PC-3 (cell line): ENCODE measurements at regions not wholly inside any gene's neighbourhood (a gene's known extent, or its start where the extent isn't known, plus 50 kb on each side); places are given as distances from the start of the nearest gene placed in this dataset.

Experiments used
- ATAC-seq: fragments of 200-7000 bp; cut with Tn5 transposase; 2 replicates; pipeline ENCODE4 v1.9.1; 2020; ENCODE audit warnings: mild to moderate bottlenecking, moderate library complexity
- BruUV-seq: library from RNA; stranded (reverse); fragments of 400-500 nt; replicated peaks from 2 replicates; lab custom pipeline; 2021; lab: Mats Ljungman, UMichigan
- CTCF ChIA-PET: fragments of 300-600 bp; sonication (Branson Sonifier 250); formaldehyde crosslinking; loops from one replicate; lab custom pipeline; 2022; ENCODE audit warnings: antibody characterized with exemption; lab: Charles Lee
- POLR2A ChIA-PET: fragments of 300-600 bp; sonication (Branson Sonifier 250); formaldehyde crosslinking; loops from one replicate; lab custom pipeline; 2022; ENCODE audit warnings: antibody characterized with exemption; ENCODE audit not compliant: unreplicated experiment; lab: Charles Lee
- DNase-seq: peaks from one replicate; pipeline ENCODE4 v3.0.0-alpha.2; 2015
- H2AFZ ChIP-seq: fragments of 300-600 bp; sonication (generic); 2 replicates; pipeline ENCODE4 v1.6.0; 2016; ENCODE audit warnings: antibody characterized with exemption, low read length
- H3F3A ChIP-seq: fragments of 300-600 bp; sonication (generic); one replicate; pipeline ENCODE4 v1.6.0; 2017; ENCODE audit warnings: antibody characterized with exemption, low read length, control low read depth, mild to moderate bottlenecking; ENCODE audit not compliant: unreplicated experiment
- H3K27ac ChIP-seq: fragments of 300-600 bp; sonication (generic); 2 replicates; pipeline ENCODE4 v1.5.1; 2016; ENCODE audit warnings: mild to moderate bottlenecking, low read length
- H3K27me3 ChIP-seq: fragments of 300-600 bp; sonication (generic); 2 replicates; pipeline ENCODE4 v1.6.1; 2016; ENCODE audit warnings: low read length, mixed read lengths
- H3K36me3 ChIP-seq: fragments of 300-600 bp; sonication (generic); 2 replicates; pipeline ENCODE4 v1.6.1; 2016; ENCODE audit warnings: low read depth, mixed run types, low read length, mixed read lengths
- H3K4me1 ChIP-seq: fragments of 300-600 bp; sonication (generic); 2 replicates; pipeline ENCODE4 v1.5.1; 2016; ENCODE audit warnings: low read length; ENCODE audit not compliant: insufficient read depth
- H3K4me2 ChIP-seq: fragments of 300-600 bp; sonication (generic); 2 replicates; pipeline ENCODE4 v1.6.0; 2016; ENCODE audit warnings: low read length
- H3K4me3 ChIP-seq: fragments of 300-600 bp; sonication (generic); 2 replicates; pipeline ENCODE4 v1.5.1; 2016; ENCODE audit warnings: mild to moderate bottlenecking, low read length, mixed read lengths
- H3K79me2 ChIP-seq: fragments of 300-600 bp; sonication (generic); 2 replicates; pipeline ENCODE4 v1.6.1; 2017; ENCODE audit warnings: low read length, mixed read lengths
- H3K9ac ChIP-seq: fragments of 300-600 bp; sonication (generic); 2 replicates; pipeline ENCODE4 v1.6.0; 2016; ENCODE audit warnings: mild to moderate bottlenecking, low read length
- H3K9me2 ChIP-seq: fragments of 300-600 bp; sonication (generic); replicated peaks from 2 replicates; pipeline ENCODE4 v1.6.1; 2016; ENCODE audit warnings: mixed run types, low read length, mixed read lengths
- H3K9me3 ChIP-seq: fragments of 300-600 bp; sonication (generic); 2 replicates; pipeline ENCODE4 v1.6.1; 2016; ENCODE audit warnings: low read length, mixed read lengths
- H4K20me1 ChIP-seq: fragments of 300-600 bp; sonication (generic); 2 replicates; pipeline ENCODE4 v1.6.1; 2016; ENCODE audit warnings: low read length, mixed read lengths
- EZH2 ChIP-seq: fragments of 300-600 bp; sonication (generic); IDR thresholded peaks from one replicate; pipeline ENCODE4 v1.6.1; 2017; ENCODE audit warnings: antibody characterized with exemption, mild to moderate bottlenecking, low read length; ENCODE audit not compliant: unreplicated experiment
- EZH2phosphoT487 ChIP-seq: fragments of 300-600 bp; sonication (generic); IDR thresholded peaks from 2 replicates; pipeline ENCODE4 v1.6.1; 2018; ENCODE audit warnings: mild to moderate bottlenecking, antibody characterized with exemption, low read length, borderline replicate concordance
- intact Hi-C: fragments of 100-400 bp; cut with micrococcal nuclease; formaldehyde crosslinking; loops from 2 replicates; pipeline ENCODE4 v1.9.0; 2023
- TF ChIP-seq, protein P1 (sequence below): fragments of 300-600 bp; sonication (generic); conservative IDR thresholded peaks from 2 replicates; pipeline ENCODE4 v1.5.1; 2017; ENCODE audit warnings: antibody characterized with exemption, low read depth, mild to moderate bottlenecking, low read length

DNA sequence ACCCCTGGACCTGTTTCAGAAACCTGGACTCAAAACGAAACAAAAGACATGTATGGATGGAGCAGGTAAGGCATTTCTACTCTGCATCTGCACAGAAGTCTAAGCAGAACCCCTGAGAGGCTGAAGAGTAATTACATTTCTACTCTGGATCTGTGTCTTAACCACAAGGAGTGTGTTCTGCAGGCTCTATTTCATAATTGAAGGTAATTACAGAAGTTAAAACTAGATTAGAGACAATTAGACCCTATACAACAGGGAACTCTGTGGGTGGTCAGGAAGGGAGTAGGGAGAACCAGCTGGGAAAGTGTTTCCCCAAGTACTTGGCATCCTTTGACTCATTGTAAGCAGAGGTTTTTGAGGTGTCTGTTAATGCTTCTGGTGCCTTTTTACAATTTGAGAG, 69.8 kb downstream of the IGSF1 start:
- no peaks in the 10 kb centered on the region for H4K20me1 ChIP-seq
- H3K9me3 ChIP-seq, result no peaks in the 10 kb centered on the region
- no peaks in the 10 kb centered on the region for H3K27me3 ChIP-seq
- H3K9ac ChIP-seq, result no peak overlapping the region
- no TSS peak for BruUV-seq
- no peak overlapping the region for H3K4me2 ChIP-seq
- TF ChIP-seq EZH2phosphoT487 (no peak), EZH2 (no peak)
- TF ChIP-seq, protein P1, sequence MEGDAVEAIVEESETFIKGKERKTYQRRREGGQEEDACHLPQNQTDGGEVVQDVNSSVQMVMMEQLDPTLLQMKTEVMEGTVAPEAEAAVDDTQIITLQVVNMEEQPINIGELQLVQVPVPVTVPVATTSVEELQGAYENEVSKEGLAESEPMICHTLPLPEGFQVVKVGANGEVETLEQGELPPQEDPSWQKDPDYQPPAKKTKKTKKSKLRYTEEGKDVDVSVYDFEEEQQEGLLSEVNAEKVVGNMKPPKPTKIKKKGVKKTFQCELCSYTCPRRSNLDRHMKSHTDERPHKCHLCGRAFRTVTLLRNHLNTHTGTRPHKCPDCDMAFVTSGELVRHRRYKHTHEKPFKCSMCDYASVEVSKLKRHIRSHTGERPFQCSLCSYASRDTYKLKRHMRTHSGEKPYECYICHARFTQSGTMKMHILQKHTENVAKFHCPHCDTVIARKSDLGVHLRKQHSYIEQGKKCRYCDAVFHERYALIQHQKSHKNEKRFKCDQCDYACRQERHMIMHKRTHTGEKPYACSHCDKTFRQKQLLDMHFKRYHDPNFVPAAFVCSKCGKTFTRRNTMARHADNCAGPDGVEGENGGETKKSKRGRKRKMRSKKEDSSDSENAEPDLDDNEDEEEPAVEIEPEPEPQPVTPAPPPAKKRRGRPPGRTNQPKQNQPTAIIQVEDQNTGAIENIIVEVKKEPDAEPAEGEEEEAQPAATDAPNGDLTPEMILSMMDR, result no peak
- no peaks in the 10 kb centered on the region for H3F3A ChIP-seq
- ChIA-PET POLR2A (no interaction called here), CTCF (no interaction called here)
- H3K36me3 ChIP-seq, result no peaks in the 10 kb centered on the region
- intact Hi-C loops, result no loop called here
- H3K27ac ChIP-seq, result no peak overlapping the region
- no peak for DNase-seq
- no peaks in the 10 kb centered on the region for H3K79me2 ChIP-seq
- H3K4me3 ChIP-seq, result no peak overlapping the region
- no peak for ATAC-seq
- no peaks in the 10 kb centered on the region for H3K9me2 ChIP-seq
- no peaks in the 10 kb centered on the region for H3K4me1 ChIP-seq
- no peak overlapping the region for H2AFZ ChIP-seq

DNA sequence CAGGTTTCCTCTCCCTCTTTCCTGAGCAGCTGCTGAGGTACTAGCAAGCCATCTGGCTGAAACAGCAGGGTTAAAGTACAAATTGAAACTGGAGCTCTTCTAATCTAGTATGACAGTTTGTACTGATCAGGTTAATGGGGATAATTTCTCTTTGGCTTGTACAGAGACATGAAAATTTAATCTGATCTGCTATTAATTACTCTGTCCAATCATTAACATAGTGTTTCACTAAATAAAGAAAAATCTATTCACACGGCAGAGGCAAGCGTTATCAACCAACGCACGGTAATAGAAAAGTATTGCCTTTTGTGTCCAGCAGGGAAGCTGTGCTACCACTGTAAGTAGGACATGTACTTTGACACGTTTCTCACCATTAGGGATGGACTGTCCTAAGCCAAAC, 71.1 kb downstream of the IGSF1 start:
- H3K4me3 ChIP-seq, result no peak overlapping the region
- TF ChIP-seq, protein P1, result no peak
- no peak for TF ChIP-seq EZH2
- no peak overlapping the region for H3K9ac ChIP-seq
- no peak overlapping the region for H3K27ac ChIP-seq
- no peaks in the 10 kb centered on the region for H3K79me2 ChIP-seq
- no peaks in the 10 kb centered on the region for H3K9me2 ChIP-seq
- no peaks in the 10 kb centered on the region for H3K4me1 ChIP-seq
- no peaks in the 10 kb centered on the region for H3F3A ChIP-seq
- intact Hi-C loops, result no loop called here
- no TSS peak for BruUV-seq
- no peaks in the 10 kb centered on the region for H3K27me3 ChIP-seq
- H4K20me1 ChIP-seq, result no peaks in the 10 kb centered on the region
- H2AFZ ChIP-seq, result no peak overlapping the region
- H3K4me2 ChIP-seq, result no peak overlapping the region
- H3K36me3 ChIP-seq, result no peaks in the 10 kb centered on the region
- ATAC-seq (no peak), DNase-seq (no peak)
- ChIA-PET POLR2A (no interaction called here), CTCF (no interaction called here)
- H3K9me3 ChIP-seq, result no peaks in the 10 kb centered on the region

DNA sequence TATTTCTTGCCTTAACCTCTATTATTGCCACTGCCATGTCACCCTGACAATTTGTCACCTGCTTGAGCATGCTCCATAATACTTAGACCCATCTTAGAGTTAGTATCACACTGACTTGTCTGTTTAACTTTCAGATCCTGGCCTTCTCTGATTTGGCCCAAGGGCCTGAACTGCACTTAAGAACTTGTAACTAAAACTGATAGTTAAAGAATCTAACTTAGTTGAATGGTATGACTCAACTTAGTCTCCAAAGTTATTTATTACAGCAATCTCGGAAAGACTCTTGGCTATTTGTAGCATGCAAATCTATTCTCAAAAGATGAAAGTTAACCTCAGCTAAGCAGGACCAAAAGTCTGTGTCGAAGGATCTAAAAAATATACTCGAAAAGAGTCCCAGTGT, 72.3 kb downstream of the IGSF1 start:
- H3K9me3 ChIP-seq, result no peaks in the 10 kb centered on the region
- no peaks in the 10 kb centered on the region for H3K27me3 ChIP-seq
- no peaks in the 10 kb centered on the region for H3F3A ChIP-seq
- H4K20me1 ChIP-seq, result no peaks in the 10 kb centered on the region
- no peaks in the 10 kb centered on the region for H3K36me3 ChIP-seq
- intact Hi-C loops, result no loop called here
- ChIA-PET POLR2A (no interaction called here), CTCF (no interaction called here)
- H3K79me2 ChIP-seq, result no peaks in the 10 kb centered on the region
- ATAC-seq, result no peak
- H3K27ac ChIP-seq, result no peak overlapping the region
- no peak overlapping the region for H3K4me2 ChIP-seq
- H3K4me3 ChIP-seq, result no peak overlapping the region
- H2AFZ ChIP-seq, result no peak overlapping the region
- no peak for DNase-seq
- H3K9me2 ChIP-seq, result no peaks in the 10 kb centered on the region
- BruUV-seq, result no TSS peak
- no peak overlapping the region for H3K9ac ChIP-seq
- H3K4me1 ChIP-seq, result no peaks in the 10 kb centered on the region
- TF ChIP-seq, protein P1, result no peak
- no peak for TF ChIP-seq EZH2
- TF ChIP-seq EZH2phosphoT487, result no peak
